ENCODE measurements at regions not wholly inside any gene's neighbourhood (a gene's known extent, or its start where the extent isn't known, plus 50 kb on each side); places are given as distances from the start of the nearest gene placed in this dataset. TPM values are rescaled to one million over a fixed set of nuclear protein-coding genes. Genes with fewer than 3 reads are reported as not detected.
"Not testable (repeated sequence)": the region's sequence is repeated elsewhere in the genome, so short reads cannot be mapped to it uniquely, and the experiment has no call there.

GRCh38 chr16:77114361-77114760 lies 76.6 kb upstream of the MON1B start:
- not testable (repeated sequence) for FAIRE-seq

GRCh38 chr16:77116856-77117255 lies 74.1 kb upstream of the MON1B start:
- no peak for FAIRE-seq
- DNase-seq (ENCODE audit: low spot score in 2 of 2): no peak

More at GRCh38 chr16:77114361-77114760, 76.6 kb upstream of the MON1B start:
- not testable (repeated sequence) for DNase-seq (ENCODE audit: low spot score in 2 of 2)

GRCh38 chr16:77117707-77118106 lies 73.3 kb upstream of the MON1B start:
- FAIRE-seq (no peak), DNase-seq (ENCODE audit: low spot score in 2 of 2) (no peak)

GRCh38 chr16:77131398-77131797 lies 59.6 kb upstream of the MON1B start:
- DNase-seq (ENCODE audit: low spot score in 2 of 2): no peak

GRCh38 chr16:77132051-77132618 lies 58.9 kb upstream of the MON1B start:
- FAIRE-seq (no peak), DNase-seq (ENCODE audit: low spot score in 2 of 2) (no peak)

More at GRCh38 chr16:77131398-77131797, 59.6 kb upstream of the MON1B start:
- no peak for FAIRE-seq

- DNase-seq (ENCODE audit: low spot score in 2 of 2): no peak
- no peak for FAIRE-seq
Measured at GRCh38 chr16:77133706-77134105, 57.3 kb upstream of the MON1B start.

GRCh38 chr16:77137045-77137444 lies 53.9 kb upstream of the MON1B start:
- FAIRE-seq (no peak), DNase-seq (ENCODE audit: low spot score in 2 of 2) (no peak)

Small RNA genes in the stretch of these regions (small RNA-seq; reads per million reads assigned to genes)
- gene MIR4719: not detected
